GM06990 (cell line): ENCODE measurements at regions not wholly inside any gene's neighbourhood (a gene's known extent, or its start where the extent isn't known, plus 50 kb on each side); places are given as distances from the start of the nearest gene placed in this dataset.
A peak's percentile ranks its signal among the peaks of the same experiment; 100 is the strongest.

ENCODE experiments used
- DNase-seq: peaks from one replicate; pipeline ENCODE4 v3.0.0-alpha.2; 2011; ENCODE audit not compliant: insufficient read length; ENCODE audit errors: extremely low read depth
- H3K27me3 ChIP-seq: replicated peaks from 2 replicates; pipeline ENCODE4 v1.6.0; 2011; ENCODE audit warnings: low read length; ENCODE audit not compliant: control insufficient read depth, insufficient read depth
- H3K36me3 ChIP-seq: 2 replicates; pipeline ENCODE4 v1.5.1; 2011; ENCODE audit warnings: low read length; ENCODE audit not compliant: control insufficient read depth, insufficient read depth
- H3K4me3 ChIP-seq: replicated peaks from 2 replicates; pipeline ENCODE4 v1.5.1; 2011; ENCODE audit warnings: low read depth, mild to moderate bottlenecking, control low read depth, low read length
- CTCF ChIP-seq: IDR thresholded peaks from 2 replicates; pipeline ENCODE4 v1.5.1; 2011; ENCODE audit warnings: low read length, control low read depth, mild to moderate bottlenecking, inconsistent platforms; ENCODE audit not compliant: insufficient read depth, poor library complexity, severe bottlenecking

- TF ChIP-seq CTCF, result no peak
- H3K4me3 ChIP-seq, result no peak overlapping the region
- H3K36me3 ChIP-seq, result no peaks in the 10 kb centered on the region
- H3K27me3 ChIP-seq, result no peaks in the 10 kb centered on the region
- no peak for DNase-seq
These were observed 103.3 kb downstream of the MRPL39 start for GRCh38 chr21:25503981-25504380.

- TF ChIP-seq CTCF, result no peak
- peak; percentile 74 for DNase-seq
- no peaks in the 10 kb centered on the region for H3K36me3 ChIP-seq
- no peak overlapping the region for H3K4me3 ChIP-seq
- H3K27me3 ChIP-seq, result no peaks in the 10 kb centered on the region
These were observed 105.2 kb downstream of the MRPL39 start for GRCh38 chr21:25501996-25502665.

GRCh38 chr21:25501462-25501861, 105.8 kb downstream of the MRPL39 start:
- no peak for TF ChIP-seq CTCF
- DNase-seq, result no peak
- H3K36me3 ChIP-seq, result no peaks in the 10 kb centered on the region
- H3K27me3 ChIP-seq, result no peaks in the 10 kb centered on the region
- no peak overlapping the region; the same call in 1 of the 2 replicates for H3K4me3 ChIP-seq

GRCh38 chr21:25500598-25500997, 106.7 kb downstream of the MRPL39 start:
- Histone ChIP-seq H3K4me3 (no peak overlapping the region), H3K27me3 (no peaks in the 10 kb centered on the region), H3K36me3 (no peaks in the 10 kb centered on the region)
- TF ChIP-seq CTCF, result no peak
- no peak for DNase-seq

GRCh38 chr21:25496825-25497482, 110.3 kb downstream of the MRPL39 start:
- peak; percentile 56 for DNase-seq

More at GRCh38 chr21:25496825-25497482, 110.3 kb downstream of the MRPL39 start:
- Histone ChIP-seq H3K4me3 (no peak overlapping the region), H3K36me3 (no peaks in the 10 kb centered on the region), H3K27me3 (no peaks in the 10 kb centered on the region)
- TF ChIP-seq CTCF, result no peak
